Stimulated activated naive B cell treated with anti-CD40 and anti-IgM and Interleukin-4, amounts not matched to agents 10 μg/mL and 1 μg/mL and 100 μg/mL, for 72 hours (primary cell): ENCODE measurements at regions not wholly inside any gene's neighbourhood (a gene's known extent, or its start where the extent isn't known, plus 50 kb on each side); places are given as distances from the start of the nearest gene placed in this dataset.
"Not testable (repeated sequence)": the region's sequence is repeated elsewhere in the genome, so short reads cannot be mapped to it uniquely, and the experiment has no call there.

Experiments used
- ATAC-seq, 2 donors: fragments of 150-1000 bp; cut with Tn5 transposase; replicated peaks; 2 replicates each; pipeline ENCODE4 v1.10.0; 2021; ENCODE audit warnings: moderate library complexity in 1 of 2
- DNase-seq: peaks from one replicate; pipeline ENCODE4 v3.0.0; 2021
- H3K27ac Mint-ChIP-seq: one replicate; pipeline ENCODE4 v1.8.0; 2022; ENCODE audit warnings: mild to moderate bottlenecking, mixed read lengths
- H3K27me3 Mint-ChIP-seq, 2 donors: one replicate each; pipeline ENCODE4 v1.8.0; 2022; ENCODE audit warnings: mixed read lengths in 2 of 2
- H3K36me3 Mint-ChIP-seq, 2 donors: one replicate each; pipeline ENCODE4 v1.8.0; 2022; ENCODE audit warnings: mixed read lengths in 2 of 2, mild to moderate bottlenecking in 1 of 2
- H3K4me1 Mint-ChIP-seq, 2 donors: one replicate each; pipeline ENCODE4 v1.8.0; 2022; ENCODE audit warnings: mixed read lengths in 2 of 2, mild to moderate bottlenecking in 1 of 2
- H3K4me3 Mint-ChIP-seq, 2 donors: one replicate each; pipeline ENCODE4 v1.8.0; 2022; ENCODE audit warnings: mild to moderate bottlenecking in 2 of 2, mixed read lengths in 2 of 2, moderate library complexity in 1 of 2
- H3K9me3 Mint-ChIP-seq, 2 donors: one replicate each; pipeline ENCODE4 v1.8.0; 2022; ENCODE audit warnings: mixed read lengths in 2 of 2, mild to moderate bottlenecking in 1 of 2

DNA sequence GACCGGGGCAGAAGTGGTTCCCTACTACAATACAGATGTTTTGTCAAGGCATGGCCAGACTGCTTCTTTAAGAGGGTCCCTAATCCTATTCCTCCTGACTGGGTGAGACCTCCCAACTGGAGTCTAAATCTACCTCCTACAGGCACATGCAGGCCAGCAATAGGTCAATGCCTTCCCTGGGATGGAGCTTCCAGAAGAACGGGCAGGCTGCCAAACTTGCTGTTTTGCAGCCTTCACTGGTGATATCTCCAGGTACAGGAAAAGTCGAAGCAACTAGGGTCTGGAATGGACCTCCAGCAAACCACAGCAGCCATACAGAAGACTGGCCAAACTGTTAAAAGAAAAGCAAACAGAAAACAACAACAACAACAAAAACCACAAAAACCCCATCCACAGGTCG lies 678.4 kb upstream of the DIAPH2 start:
- DNase-seq = no peak
- Mint-ChIP-seq H3K36me3 (no peaks in the 10 kb centered on the region), H3K27ac (no peak overlapping the region), H3K27me3 (no peaks in the 10 kb centered on the region), H3K4me3 (no peak overlapping the region), H3K4me1 (no peaks in the 10 kb centered on the region), H3K9me3 (no peaks in the 10 kb centered on the region)
- no peak for ATAC-seq

DNA sequence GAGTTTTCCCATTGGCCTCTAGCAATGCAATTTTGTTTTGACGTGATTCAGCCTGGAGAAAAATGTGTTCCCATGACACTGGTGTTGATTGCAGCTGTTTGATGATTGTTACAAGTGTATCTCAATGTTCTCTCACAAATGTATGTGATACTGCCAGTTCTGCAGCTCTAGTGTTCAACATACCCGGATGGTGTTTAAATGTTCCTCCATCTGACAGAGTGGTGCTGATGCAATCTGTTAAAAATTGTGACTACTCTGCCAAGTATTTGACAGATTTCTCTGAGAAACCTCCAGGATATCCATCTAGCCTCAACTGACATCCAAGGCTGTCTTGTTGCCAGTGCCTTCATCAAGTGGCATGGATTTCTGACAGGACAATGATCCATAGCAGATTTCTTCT lies 657.2 kb upstream of the DIAPH2 start:
- H3K4me3 Mint-ChIP-seq = no peak overlapping the region
- H3K9me3 Mint-ChIP-seq = peaks cover 2 to 4% of the 10 kb centered on the region in 2 donors
- H3K4me1 Mint-ChIP-seq = no peaks in the 10 kb centered on the region
- H3K27me3 Mint-ChIP-seq = no peaks in the 10 kb centered on the region
- no peak overlapping the region for H3K27ac Mint-ChIP-seq
- ATAC-seq = no peak
- no peak for DNase-seq
- no peaks in the 10 kb centered on the region for H3K36me3 Mint-ChIP-seq

DNA sequence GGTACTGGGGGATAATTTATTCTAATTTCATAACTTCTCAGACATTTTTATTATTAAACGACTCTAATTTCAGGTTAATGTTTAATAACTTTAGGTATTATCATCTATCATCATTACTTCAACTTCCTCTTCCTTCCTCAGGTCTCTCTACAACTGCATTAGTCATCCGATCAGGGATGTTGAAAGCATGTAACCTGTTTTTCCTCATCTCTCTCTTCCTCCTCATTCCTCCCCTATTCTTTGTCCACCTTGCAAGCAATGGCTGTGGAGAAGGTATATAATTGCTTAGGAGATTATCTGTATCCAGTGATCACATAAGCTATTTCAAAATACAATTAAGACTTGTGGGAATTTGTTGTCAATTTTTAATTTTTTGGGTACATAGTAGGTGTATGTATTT lies 632.6 kb upstream of the DIAPH2 start:
- peaks cover 1 to 8% of the 10 kb centered on the region in 2 donors for H3K9me3 Mint-ChIP-seq
- no peak overlapping the region for H3K4me3 Mint-ChIP-seq
- no peak for ATAC-seq
- H3K27ac Mint-ChIP-seq = no peak overlapping the region
- no peaks in the 10 kb centered on the region for H3K36me3 Mint-ChIP-seq
- no peak for DNase-seq
- H3K27me3 Mint-ChIP-seq = no peaks in the 10 kb centered on the region
- H3K4me1 Mint-ChIP-seq = no peaks in the 10 kb centered on the region

DNA sequence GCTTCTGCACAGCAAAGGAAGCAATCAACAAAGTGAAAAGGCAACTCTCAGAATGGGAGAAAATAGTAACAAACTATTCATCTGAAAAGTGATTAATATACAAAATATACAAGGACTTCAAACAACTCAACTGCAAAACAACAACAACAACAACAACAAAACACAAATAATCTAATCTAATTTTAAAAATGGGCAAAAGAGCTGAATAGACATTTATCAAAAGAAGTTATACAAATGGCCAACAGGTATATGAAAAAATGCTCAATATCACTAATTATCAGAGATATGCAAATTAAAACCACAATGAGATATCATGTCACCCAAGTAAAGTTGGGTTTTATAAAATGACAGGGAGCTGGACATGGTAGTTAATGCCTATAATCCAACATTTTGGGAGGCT lies 602.8 kb upstream of the DIAPH2 start:
- ATAC-seq = no peak
- H3K4me1 Mint-ChIP-seq = no peaks in the 10 kb centered on the region
- H3K9me3 Mint-ChIP-seq = peaks cover 0 to 1% of the 10 kb centered on the region in 2 donors
- DNase-seq = no peak
- no peak overlapping the region for H3K4me3 Mint-ChIP-seq
- no peak overlapping the region for H3K27ac Mint-ChIP-seq
- no peaks in the 10 kb centered on the region for H3K27me3 Mint-ChIP-seq
- no peaks in the 10 kb centered on the region for H3K36me3 Mint-ChIP-seq

DNA sequence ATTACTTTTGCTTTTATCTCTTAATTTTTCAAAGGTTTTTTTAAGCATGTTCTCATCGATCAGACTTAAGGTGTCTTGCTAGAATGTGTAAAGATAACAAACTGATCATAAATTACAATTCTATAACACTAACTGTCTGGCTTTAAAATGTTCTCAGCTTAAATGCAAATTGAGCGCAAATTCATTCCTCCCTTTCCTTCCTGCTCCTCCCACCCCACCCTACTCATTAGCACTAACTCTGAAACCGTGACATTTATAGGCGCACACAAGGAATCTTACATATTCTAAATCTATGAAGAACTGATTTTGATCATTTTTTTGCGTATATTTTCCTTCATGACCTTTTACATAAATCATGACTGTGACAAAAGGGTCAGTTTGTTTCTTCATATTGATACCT lies 590.0 kb upstream of the DIAPH2 start:
- H3K27ac Mint-ChIP-seq = no peak overlapping the region
- ATAC-seq (no peak), DNase-seq (no peak)
- H3K4me1 Mint-ChIP-seq = no peaks in the 10 kb centered on the region
- peaks cover 1 to 3% of the 10 kb centered on the region in 2 donors for H3K9me3 Mint-ChIP-seq
- no peaks in the 10 kb centered on the region for H3K36me3 Mint-ChIP-seq
- no peaks in the 10 kb centered on the region for H3K27me3 Mint-ChIP-seq
- H3K4me3 Mint-ChIP-seq = no peak overlapping the region

DNA sequence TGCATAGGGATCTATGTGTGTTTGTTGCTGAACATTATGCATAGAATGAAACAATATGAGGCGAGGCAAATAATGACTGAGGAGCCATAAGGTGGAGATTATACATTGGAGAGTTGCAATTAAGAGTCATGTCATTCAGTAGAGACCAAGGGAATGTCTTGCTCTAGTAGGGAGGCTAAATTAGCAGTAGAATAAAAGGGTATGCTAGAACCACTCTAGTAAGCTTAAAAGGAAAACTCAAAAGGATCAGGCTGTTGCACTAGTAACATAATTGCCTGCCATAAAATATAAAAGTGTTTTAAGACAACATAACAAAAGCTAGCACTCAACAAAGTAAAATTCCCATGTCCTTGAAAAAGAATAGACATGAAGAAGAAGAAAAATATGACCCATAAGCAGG lies 586.2 kb upstream of the DIAPH2 start:
- no peaks in the 10 kb centered on the region for H3K4me1 Mint-ChIP-seq
- ATAC-seq (no peak), DNase-seq (no peak)
- H3K27me3 Mint-ChIP-seq = no peaks in the 10 kb centered on the region
- no peak overlapping the region for H3K27ac Mint-ChIP-seq
- no peaks in the 10 kb centered on the region for H3K36me3 Mint-ChIP-seq
- H3K9me3 Mint-ChIP-seq = no peaks in the 10 kb centered on the region
- no peak overlapping the region for H3K4me3 Mint-ChIP-seq

DNA sequence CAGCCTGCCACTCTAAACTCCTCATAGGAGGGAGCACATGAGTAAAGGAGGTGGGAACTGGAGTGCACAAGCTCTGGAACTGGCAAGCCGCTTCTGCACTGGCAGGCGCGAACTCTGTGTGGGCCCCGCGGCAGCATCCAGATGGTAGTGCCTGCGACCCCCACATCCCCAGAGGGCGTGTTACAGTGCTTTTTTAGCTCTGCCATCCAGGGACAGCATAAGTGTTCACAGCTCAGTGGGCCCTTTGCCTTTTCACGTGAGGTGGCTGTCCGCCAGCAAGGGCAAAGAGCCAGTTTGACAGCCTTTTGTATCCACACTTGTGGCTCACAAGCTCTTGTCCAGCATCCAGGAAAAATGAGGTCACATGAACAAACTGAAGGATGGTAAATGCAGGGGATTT lies 581.6 kb upstream of the DIAPH2 start:
- no peak overlapping the region for H3K27ac Mint-ChIP-seq

DNA sequence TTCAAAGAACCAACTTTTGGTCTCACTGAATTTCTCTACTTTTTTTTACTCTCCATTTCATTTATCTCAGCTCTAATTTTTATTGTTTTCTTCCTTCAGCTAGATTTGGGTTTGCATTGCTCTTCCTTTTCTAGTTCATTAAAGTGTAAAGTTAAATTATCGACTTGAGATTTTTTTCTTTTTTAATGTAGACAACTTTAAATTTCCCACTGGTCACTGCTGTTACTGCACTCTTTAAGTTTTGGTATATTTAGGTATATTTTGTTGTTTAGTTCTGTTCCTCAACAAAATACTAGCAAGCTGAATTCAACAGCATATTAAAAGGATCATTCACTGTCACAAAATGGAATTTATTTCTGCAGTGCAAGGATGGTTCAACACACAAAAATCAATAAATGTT lies 572.0 kb upstream of the DIAPH2 start:
- no peak overlapping the region for H3K27ac Mint-ChIP-seq
- H3K4me1 Mint-ChIP-seq = no peaks in the 10 kb centered on the region
- no peaks in the 10 kb centered on the region for H3K36me3 Mint-ChIP-seq
- H3K9me3 Mint-ChIP-seq = no peaks in the 10 kb centered on the region
- ATAC-seq = no peak
- no peak for DNase-seq
- H3K27me3 Mint-ChIP-seq = no peaks in the 10 kb centered on the region
- H3K4me3 Mint-ChIP-seq = no peak overlapping the region

More for the DNA sequence above, 581.6 kb upstream of the DIAPH2 start:
- Mint-ChIP-seq H3K36me3 (no peaks in the 10 kb centered on the region), H3K9me3 (peaks cover 0 to 5% of the 10 kb centered on the region in 2 donors), H3K4me1 (no peaks in the 10 kb centered on the region), H3K27me3 (no peaks in the 10 kb centered on the region), H3K4me3 (no peak overlapping the region)
- DNase-seq = no peak
- no peak for ATAC-seq

DNA sequence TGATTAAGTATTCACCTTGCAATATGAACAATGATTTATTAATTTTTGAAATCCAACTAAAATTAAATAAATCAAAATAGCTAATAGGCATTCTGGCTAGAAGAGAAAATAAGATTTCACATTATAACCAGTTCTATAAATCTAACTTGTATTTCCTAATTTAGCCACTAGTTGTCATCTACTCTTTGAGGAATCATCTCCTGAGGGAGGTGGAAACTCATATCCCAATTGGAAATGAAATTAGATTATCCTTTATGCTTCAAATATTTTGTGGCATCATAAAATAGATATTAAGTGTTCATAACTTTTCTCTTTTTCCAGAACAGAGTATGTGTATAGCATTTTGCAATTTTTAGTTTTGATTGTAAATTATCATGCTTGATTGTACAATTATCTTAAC lies 558.5 kb upstream of the DIAPH2 start:
- no peak overlapping the region for H3K27ac Mint-ChIP-seq
- H3K4me1 Mint-ChIP-seq = no peaks in the 10 kb centered on the region
- DNase-seq (no peak), ATAC-seq (no peak)
- H3K4me3 Mint-ChIP-seq = no peak overlapping the region
- H3K9me3 Mint-ChIP-seq = no peaks in the 10 kb centered on the region
- H3K36me3 Mint-ChIP-seq = no peaks in the 10 kb centered on the region
- H3K27me3 Mint-ChIP-seq = no peaks in the 10 kb centered on the region

DNA sequence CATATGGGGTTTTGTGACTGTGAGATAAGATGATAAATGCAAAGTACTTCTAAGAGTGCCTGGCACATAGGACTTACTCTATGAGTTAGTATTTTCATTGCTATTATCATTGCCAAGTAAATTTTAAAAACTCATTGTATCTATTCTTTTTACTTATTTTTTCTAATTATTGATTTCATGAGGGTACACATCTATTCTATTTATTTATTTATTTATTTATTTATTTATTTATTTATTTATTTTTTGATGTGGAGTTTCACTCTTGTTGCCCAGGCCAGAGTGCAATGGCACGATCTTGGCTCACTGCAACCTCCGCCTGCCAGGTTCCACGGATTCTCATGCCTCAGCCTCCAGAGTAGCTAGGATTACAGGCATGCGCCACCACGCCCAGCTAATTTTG lies 556.6 kb upstream of the DIAPH2 start:
- H3K4me3 Mint-ChIP-seq, H3K9me3 Mint-ChIP-seq, H3K36me3 Mint-ChIP-seq, H3K27me3 Mint-ChIP-seq, DNase-seq, ATAC-seq, H3K27ac Mint-ChIP-seq, H3K4me1 Mint-ChIP-seq: not testable (repeated sequence)

DNA sequence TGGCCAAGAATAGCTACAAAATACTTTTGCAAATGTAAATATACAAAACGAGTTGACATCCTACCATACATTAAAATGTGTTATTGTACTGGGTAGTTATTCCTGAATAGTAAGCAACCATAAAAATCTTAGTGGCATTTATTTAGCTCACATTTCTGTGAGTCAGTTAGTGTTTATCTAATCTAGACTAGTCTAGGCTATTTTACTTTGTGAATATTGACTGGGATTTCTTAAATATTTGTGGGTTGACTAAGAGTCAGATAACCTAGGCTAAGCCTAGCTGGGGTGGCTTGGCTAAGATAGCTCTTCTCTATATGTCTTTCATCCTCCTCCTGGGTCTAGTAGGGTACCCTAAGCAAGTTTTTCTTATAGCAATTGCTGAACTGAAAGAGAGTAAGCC lies 543.8 kb upstream of the DIAPH2 start:
- no peak for ATAC-seq
- H3K4me3 Mint-ChIP-seq = no peak overlapping the region

DNA sequence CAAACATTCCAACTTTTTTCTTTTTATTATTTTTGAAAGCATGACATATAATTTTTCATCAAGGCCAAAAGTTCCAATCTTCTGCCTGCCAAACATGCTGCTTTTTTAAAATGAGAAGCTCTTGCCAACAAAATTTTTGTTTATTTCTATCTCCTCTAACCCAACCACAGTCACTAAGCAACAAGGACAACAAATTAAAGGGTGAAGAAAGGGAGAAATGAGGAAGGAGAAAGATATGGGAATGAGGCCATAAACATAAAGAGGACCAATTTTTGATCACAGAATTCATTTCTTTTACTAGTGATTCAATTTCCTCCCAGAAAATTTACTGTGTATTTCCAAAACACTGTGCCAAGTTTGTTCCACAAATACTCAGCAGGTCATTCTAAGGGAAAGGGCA lies 537.0 kb upstream of the DIAPH2 start:
- ATAC-seq (no peak), DNase-seq (no peak)
- H3K36me3 Mint-ChIP-seq = no peaks in the 10 kb centered on the region
- H3K4me3 Mint-ChIP-seq = no peak overlapping the region
- no peaks in the 10 kb centered on the region for H3K27me3 Mint-ChIP-seq
- no peaks in the 10 kb centered on the region for H3K4me1 Mint-ChIP-seq
- H3K27ac Mint-ChIP-seq = no peak overlapping the region
- H3K9me3 Mint-ChIP-seq = peaks cover 4 to 7% of the 10 kb centered on the region in 2 donors

More for the DNA sequence above, 543.8 kb upstream of the DIAPH2 start:
- peaks cover 0 to 4% of the 10 kb centered on the region in 2 donors for H3K9me3 Mint-ChIP-seq
- no peaks in the 10 kb centered on the region for H3K36me3 Mint-ChIP-seq
- no peak overlapping the region for H3K27ac Mint-ChIP-seq
- DNase-seq = no peak
- H3K4me1 Mint-ChIP-seq = no peaks in the 10 kb centered on the region
- no peaks in the 10 kb centered on the region for H3K27me3 Mint-ChIP-seq

DNA sequence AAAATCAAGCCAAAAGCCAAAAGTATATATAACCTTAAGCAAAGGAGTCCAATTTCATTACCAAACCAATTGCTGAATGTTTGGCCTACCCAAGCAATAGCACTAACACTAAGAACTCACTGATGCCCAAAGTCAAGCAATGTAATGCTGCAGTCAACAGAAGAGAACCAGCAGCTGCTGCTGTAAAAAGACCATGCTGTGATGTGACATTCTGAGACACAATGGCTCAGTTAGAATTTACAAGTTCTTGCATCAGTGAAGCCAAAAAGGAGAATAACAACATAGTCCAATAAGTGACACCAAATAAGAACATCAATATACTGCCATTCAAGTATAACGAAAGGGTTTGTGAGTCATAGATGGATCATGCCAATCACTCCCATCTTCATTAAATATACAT lies 514.0 kb upstream of the DIAPH2 start:
- Mint-ChIP-seq H3K27ac (no peak overlapping the region), H3K27me3 (no peaks in the 10 kb centered on the region), H3K4me3 (no peak overlapping the region), H3K4me1 (no peaks in the 10 kb centered on the region), H3K36me3 (no peaks in the 10 kb centered on the region), H3K9me3 (peaks cover 0 to 1% of the 10 kb centered on the region in 2 donors)
- ATAC-seq (no peak), DNase-seq (no peak)

DNA sequence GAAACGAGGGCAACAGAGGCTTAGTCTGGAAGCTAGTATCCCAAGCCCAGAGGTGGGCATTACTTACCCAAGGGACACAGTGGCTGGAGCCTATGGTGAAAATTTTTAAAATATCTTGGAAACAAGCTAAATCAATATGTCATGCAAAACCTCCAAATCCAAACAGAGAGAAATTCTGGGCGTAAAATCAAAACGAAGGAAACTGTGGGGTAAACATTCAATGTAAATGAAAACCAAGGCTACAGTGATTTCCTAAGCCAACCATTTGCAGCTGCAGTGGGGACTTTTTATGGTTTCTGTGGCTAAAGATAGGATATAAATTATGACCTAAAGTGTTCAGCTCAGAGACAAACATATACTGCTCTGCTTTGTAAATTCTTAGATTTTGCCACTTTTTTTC lies 507.7 kb upstream of the DIAPH2 start:
- H3K4me3 Mint-ChIP-seq = no peak overlapping the region
- H3K9me3 Mint-ChIP-seq = no peaks in the 10 kb centered on the region
- no peaks in the 10 kb centered on the region for H3K27me3 Mint-ChIP-seq
- no peaks in the 10 kb centered on the region for H3K4me1 Mint-ChIP-seq
- no peak overlapping the region for H3K27ac Mint-ChIP-seq
- no peaks in the 10 kb centered on the region for H3K36me3 Mint-ChIP-seq
- ATAC-seq (no peak), DNase-seq (no peak)

DNA sequence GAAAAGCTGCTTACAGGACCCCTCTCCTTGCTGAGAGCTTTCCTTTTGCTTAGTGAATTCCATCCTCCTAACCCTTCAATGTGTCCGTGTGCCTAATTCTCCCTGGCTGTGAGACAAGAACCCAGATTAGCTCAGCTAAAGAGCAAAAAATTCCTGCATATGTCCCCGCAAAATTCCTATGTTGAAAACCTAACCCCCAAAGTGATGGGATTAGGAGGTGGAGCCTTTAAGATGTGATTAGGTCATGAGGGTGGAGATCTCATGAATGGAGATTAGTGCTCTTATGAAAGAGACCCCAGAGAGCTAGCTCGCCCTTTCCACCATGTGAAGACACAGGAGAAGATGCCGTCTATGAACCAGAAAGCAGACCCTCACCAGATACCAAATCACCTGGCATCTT lies 503.0 kb upstream of the DIAPH2 start:
- Mint-ChIP-seq H3K27me3 (no peaks in the 10 kb centered on the region), H3K4me3 (no peak overlapping the region), H3K9me3 (no peaks in the 10 kb centered on the region), H3K4me1 (no peaks in the 10 kb centered on the region), H3K27ac (no peak overlapping the region), H3K36me3 (no peaks in the 10 kb centered on the region)
- no peak for DNase-seq
- ATAC-seq = no peak

DNA sequence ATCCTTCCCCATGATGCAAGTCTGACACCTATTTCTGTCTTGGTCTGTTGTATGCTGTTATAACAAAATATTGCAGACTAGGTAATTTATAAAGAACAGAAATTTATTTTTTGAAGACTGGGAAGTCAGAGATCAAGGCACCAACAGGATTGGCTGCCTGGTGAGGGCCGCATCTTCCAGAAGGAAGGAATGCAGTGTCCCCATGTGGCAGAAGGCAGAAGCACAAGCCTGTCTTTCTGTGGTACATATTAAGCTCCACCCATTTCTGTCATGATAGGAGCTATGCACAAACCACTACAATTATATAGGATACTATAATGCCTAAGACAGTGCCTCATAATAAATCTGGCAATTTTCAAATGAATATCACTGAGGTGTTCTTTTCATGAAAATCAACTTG lies 502.3 kb upstream of the DIAPH2 start:
- no peaks in the 10 kb centered on the region for H3K36me3 Mint-ChIP-seq
- no peaks in the 10 kb centered on the region for H3K27me3 Mint-ChIP-seq
- DNase-seq (no peak), ATAC-seq (no peak)
- H3K4me3 Mint-ChIP-seq = no peak overlapping the region
- no peaks in the 10 kb centered on the region for H3K4me1 Mint-ChIP-seq
- no peak overlapping the region for H3K27ac Mint-ChIP-seq
- no peaks in the 10 kb centered on the region for H3K9me3 Mint-ChIP-seq
